Loucy (cell line): ENCODE measurements at regions not wholly inside any gene's neighbourhood (a gene's known extent, or its start where the extent isn't known, plus 50 kb on each side); places are given as distances from the start of the nearest gene placed in this dataset.

Experiments used
- H2AFZ ChIP-seq: fragments of 200-600 bp; sonication (generic); 2 replicates; pipeline ENCODE4 v1.6.0; 2016; ENCODE audit warnings: antibody characterized with exemption, mild to moderate bottlenecking, low read length, moderate library complexity
- H3F3A ChIP-seq: fragments of 200-600 bp; 2 replicates; pipeline ENCODE4 v1.6.0; 2016; ENCODE audit warnings: antibody characterized with exemption, low read depth, mild to moderate bottlenecking
- H3K27me3 ChIP-seq: fragments of 200-600 bp; sonication (generic); 2 replicates; pipeline ENCODE4 v1.6.1; 2014; ENCODE audit warnings: low read length, mild to moderate bottlenecking; ENCODE audit not compliant: insufficient read depth, poor library complexity, severe bottlenecking
- H3K36me3 ChIP-seq: fragments of 200-600 bp; sonication (generic); 2 replicates; pipeline ENCODE4 v1.6.1; 2016; ENCODE audit warnings: low read length; ENCODE audit not compliant: insufficient read depth
- H3K4me1 ChIP-seq: fragments of 200-600 bp; sonication (generic); 2 replicates; pipeline ENCODE4 v1.5.1; 2014; ENCODE audit warnings: low read length, mild to moderate bottlenecking; ENCODE audit not compliant: insufficient read depth, poor library complexity, severe bottlenecking
- H3K4me2 ChIP-seq: fragments of 200-600 bp; sonication (generic); 2 replicates; pipeline ENCODE4 v1.6.0; 2014; ENCODE audit warnings: antibody characterized with exemption, low read length, low read depth, mild to moderate bottlenecking; ENCODE audit not compliant: poor library complexity, severe bottlenecking
- H3K4me3 ChIP-seq: fragments of 200-600 bp; sonication (generic); 2 replicates; pipeline ENCODE4 v1.5.1; 2014; ENCODE audit warnings: low read length, mild to moderate bottlenecking, mixed read lengths; ENCODE audit not compliant: poor library complexity, severe bottlenecking
- H3K79me2 ChIP-seq: fragments of 200-600 bp; sonication (generic); 2 replicates; pipeline ENCODE4 v1.6.1; 2014; ENCODE audit warnings: low read length; ENCODE audit not compliant: insufficient read depth
- H3K9ac ChIP-seq: fragments of 200-600 bp; sonication (generic); 2 replicates; pipeline ENCODE4 v1.6.0; 2014; ENCODE audit warnings: mild to moderate bottlenecking, low read depth, low read length, moderate library complexity; ENCODE audit not compliant: poor library complexity, severe bottlenecking
- H3K9me2 ChIP-seq: fragments of 200-600 bp; sonication (generic); replicated peaks from 2 replicates; pipeline ENCODE4 v1.6.1; 2016; ENCODE audit warnings: low read depth, low read length, mixed read lengths
- H3K9me3 ChIP-seq: fragments of 200-600 bp; sonication (generic); 2 replicates; pipeline ENCODE4 v1.6.1; 2014; ENCODE audit warnings: mild to moderate bottlenecking, antibody characterized with exemption, low read length, low read depth; ENCODE audit not compliant: insufficient read depth
- H4K20me1 ChIP-seq: fragments of 200-600 bp; sonication (generic); 2 replicates; pipeline ENCODE4 v1.6.0; 2014; ENCODE audit warnings: antibody characterized with exemption, low read length, mild to moderate bottlenecking; ENCODE audit not compliant: insufficient read depth, poor library complexity, severe bottlenecking
- EZH2phosphoT487 ChIP-seq: fragments of 200-600 bp; IDR thresholded peaks from 2 replicates; pipeline ENCODE4 v1.6.1; 2018; ENCODE audit warnings: antibody characterized with exemption, mild to moderate bottlenecking, moderate library complexity, borderline replicate concordance
- TF ChIP-seq, protein P1 (sequence below): fragments of 200-600 bp; sonication (generic); conservative IDR thresholded peaks from 2 replicates; pipeline ENCODE4 v1.5.1; 2014; ENCODE audit warnings: mild to moderate bottlenecking, antibody characterized with exemption, low read length

DNA sequence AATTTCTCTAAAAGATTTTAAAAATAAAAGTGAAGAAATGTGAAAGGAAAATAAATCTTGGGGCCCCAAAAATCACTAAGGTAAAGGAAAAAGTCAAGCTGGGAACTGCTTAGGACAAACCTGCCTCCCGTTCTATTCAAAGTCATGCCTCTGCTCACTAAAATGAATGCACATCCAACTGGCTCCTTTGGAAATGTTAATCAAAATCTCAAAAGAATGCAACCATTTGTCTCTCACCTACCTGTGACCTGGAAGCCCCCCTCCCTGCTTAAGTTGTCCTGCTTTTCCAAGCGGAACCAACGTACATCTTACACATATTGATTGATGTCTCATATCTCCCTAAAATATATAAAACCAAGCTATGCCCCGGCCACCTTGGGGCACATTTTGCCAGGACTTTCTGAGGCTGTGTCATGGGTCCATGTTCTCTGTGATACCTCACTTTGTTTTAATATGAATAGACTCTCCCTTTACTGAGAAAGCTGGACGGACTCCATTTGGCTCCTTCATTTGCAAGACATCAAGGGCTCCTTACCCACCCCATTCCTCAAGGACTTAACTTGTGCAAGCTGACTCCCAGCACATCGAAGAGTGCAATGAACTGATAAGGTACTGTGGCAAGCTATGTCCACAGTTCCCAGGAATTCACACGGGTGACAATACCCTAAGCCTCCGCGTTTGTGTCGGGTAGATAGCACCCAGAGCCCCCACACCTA is 164.3 kb downstream of the SMC2 start:
- H3K4me2 ChIP-seq: no peak overlapping the region
- TF ChIP-seq, protein P1, sequence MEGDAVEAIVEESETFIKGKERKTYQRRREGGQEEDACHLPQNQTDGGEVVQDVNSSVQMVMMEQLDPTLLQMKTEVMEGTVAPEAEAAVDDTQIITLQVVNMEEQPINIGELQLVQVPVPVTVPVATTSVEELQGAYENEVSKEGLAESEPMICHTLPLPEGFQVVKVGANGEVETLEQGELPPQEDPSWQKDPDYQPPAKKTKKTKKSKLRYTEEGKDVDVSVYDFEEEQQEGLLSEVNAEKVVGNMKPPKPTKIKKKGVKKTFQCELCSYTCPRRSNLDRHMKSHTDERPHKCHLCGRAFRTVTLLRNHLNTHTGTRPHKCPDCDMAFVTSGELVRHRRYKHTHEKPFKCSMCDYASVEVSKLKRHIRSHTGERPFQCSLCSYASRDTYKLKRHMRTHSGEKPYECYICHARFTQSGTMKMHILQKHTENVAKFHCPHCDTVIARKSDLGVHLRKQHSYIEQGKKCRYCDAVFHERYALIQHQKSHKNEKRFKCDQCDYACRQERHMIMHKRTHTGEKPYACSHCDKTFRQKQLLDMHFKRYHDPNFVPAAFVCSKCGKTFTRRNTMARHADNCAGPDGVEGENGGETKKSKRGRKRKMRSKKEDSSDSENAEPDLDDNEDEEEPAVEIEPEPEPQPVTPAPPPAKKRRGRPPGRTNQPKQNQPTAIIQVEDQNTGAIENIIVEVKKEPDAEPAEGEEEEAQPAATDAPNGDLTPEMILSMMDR: no peak
- no peak for TF ChIP-seq EZH2phosphoT487
- H3K4me1 ChIP-seq: no peaks in the 10 kb centered on the region

DNA sequence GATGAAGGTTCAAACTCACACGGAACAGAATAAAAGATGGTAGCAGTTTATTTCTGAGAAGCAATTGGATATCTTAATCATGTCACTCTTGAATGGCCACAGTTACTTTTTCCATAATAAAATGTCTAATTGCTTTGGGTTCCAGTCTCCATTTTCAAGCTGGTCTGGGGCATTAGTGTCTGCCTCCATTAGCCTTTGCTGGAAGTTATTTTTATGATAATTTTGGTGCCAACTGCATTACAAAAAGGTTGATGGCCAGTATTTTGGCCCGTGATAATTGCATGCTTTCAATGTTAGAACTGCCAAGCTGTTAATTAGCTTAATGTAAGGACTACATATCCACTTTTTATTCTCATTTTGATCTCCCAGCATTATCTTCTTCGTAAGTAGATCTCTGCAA is 165.9 kb downstream of the SMC2 start:
- no peak for TF ChIP-seq EZH2phosphoT487
- TF ChIP-seq, protein P1: no peak
- Histone ChIP-seq H3K9ac (no peak overlapping the region), H3K27me3 (no peaks in the 10 kb centered on the region), H3K79me2 (no peaks in the 10 kb centered on the region), H2AFZ (no peak overlapping the region), H4K20me1 (no peaks in the 10 kb centered on the region), H3K4me3 (no peak overlapping the region), H3K4me2 (no peak overlapping the region), H3K36me3 (no peaks in the 10 kb centered on the region), H3K4me1 (no peaks in the 10 kb centered on the region), H3K9me3 (0 out of 2 replicates have a peak, but pooled peaks cover 3% of the 10 kb centered on the region), H3K9me2 (no peaks in the 10 kb centered on the region), H3F3A (no peaks in the 10 kb centered on the region)

More for the DNA sequence above, 164.3 kb downstream of the SMC2 start:
- H3F3A ChIP-seq: no peaks in the 10 kb centered on the region
- no peak overlapping the region for H3K4me3 ChIP-seq
- no peak overlapping the region for H3K9ac ChIP-seq
- H2AFZ ChIP-seq: no peak overlapping the region
- H4K20me1 ChIP-seq: no peaks in the 10 kb centered on the region
- H3K9me2 ChIP-seq: no peaks in the 10 kb centered on the region
- H3K9me3 ChIP-seq: 0 out of 2 replicates have a peak, but pooled peaks cover 3% of the 10 kb centered on the region
- no peaks in the 10 kb centered on the region for H3K36me3 ChIP-seq
- no peaks in the 10 kb centered on the region for H3K27me3 ChIP-seq
- H3K79me2 ChIP-seq: no peaks in the 10 kb centered on the region

DNA sequence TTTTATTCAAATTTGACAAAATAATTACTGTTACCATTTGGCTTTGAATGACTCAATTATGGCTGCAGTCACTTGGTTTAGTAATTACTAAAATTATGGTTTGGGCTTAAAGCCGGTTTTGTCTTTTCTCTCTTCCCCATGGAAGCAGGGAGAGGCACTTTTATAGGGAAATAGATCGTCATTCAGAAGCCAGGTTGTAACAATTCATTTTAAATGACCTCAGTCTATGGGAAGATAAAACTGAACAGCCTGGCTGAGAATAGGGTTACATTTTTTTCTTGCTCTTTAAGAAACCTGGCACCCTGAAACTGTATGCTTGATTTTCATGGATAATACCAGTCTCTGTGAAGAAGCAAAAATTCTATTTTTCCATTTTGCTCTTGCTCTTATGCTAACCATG is 169.8 kb downstream of the SMC2 start:
- no peaks in the 10 kb centered on the region for H3K4me1 ChIP-seq

More for the DNA sequence above, 169.8 kb downstream of the SMC2 start:
- Histone ChIP-seq H2AFZ (no peak overlapping the region), H3K9me2 (no peaks in the 10 kb centered on the region), H3K79me2 (no peaks in the 10 kb centered on the region), H3K9me3 (no peaks in the 10 kb centered on the region), H4K20me1 (no peaks in the 10 kb centered on the region), H3K4me3 (no peak overlapping the region), H3K9ac (no peak overlapping the region), H3K27me3 (no peaks in the 10 kb centered on the region), H3K36me3 (no peaks in the 10 kb centered on the region), H3K4me2 (no peak overlapping the region), H3F3A (no peaks in the 10 kb centered on the region)
- no peak for TF ChIP-seq EZH2phosphoT487
- TF ChIP-seq, protein P1: no peak
